ENCODE measurements at regions not wholly inside any gene's neighbourhood (a gene's known extent, or its start where the extent isn't known, plus 50 kb on each side); places are given as distances from the start of the nearest gene placed in this dataset.

DNA sequence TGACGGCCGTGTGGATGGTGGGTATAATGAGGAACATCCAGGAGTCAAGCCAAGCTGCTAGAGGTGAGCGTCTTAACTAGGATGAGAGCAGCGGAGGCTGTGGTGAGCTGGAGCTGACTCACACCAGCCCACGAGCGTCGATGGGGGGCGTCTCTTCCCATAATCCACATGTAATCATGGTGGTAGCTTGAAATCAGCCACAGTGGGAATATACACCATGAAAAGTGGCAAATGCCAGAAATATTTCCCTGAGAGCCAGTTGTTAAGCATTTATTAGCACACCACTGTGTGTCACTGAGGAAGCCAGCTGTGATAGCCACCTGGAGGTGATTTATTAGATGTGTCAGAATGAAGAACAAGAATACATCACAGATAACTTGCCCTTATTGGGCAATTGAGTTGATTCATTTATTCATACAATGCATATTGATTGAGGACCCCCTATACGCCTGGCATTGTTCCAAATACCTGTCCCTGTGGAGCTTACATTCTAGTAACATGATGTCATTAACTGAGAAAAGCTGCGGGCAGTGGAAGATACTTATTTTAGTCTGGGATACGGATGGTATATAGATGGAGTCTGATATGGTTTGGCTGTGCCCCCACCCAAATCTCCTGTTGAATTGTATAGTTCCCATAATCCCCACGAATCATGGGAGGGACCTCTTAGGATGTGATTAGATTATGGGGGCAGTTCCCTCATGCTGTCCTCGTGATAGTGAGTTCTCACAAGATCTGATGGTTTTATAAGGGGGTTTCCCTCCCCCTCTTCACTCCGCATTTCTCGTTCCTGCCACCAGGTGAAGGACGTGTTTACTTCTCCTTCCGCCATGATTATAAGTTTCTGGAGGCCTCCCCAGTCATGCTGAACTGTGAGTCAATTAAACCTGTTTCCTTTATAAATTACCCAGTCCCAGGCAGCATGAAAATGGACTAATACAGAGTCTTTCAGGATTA, 473.4 kb downstream of the METTL15 start:
- TF ChIP-seq, protein P1, sequence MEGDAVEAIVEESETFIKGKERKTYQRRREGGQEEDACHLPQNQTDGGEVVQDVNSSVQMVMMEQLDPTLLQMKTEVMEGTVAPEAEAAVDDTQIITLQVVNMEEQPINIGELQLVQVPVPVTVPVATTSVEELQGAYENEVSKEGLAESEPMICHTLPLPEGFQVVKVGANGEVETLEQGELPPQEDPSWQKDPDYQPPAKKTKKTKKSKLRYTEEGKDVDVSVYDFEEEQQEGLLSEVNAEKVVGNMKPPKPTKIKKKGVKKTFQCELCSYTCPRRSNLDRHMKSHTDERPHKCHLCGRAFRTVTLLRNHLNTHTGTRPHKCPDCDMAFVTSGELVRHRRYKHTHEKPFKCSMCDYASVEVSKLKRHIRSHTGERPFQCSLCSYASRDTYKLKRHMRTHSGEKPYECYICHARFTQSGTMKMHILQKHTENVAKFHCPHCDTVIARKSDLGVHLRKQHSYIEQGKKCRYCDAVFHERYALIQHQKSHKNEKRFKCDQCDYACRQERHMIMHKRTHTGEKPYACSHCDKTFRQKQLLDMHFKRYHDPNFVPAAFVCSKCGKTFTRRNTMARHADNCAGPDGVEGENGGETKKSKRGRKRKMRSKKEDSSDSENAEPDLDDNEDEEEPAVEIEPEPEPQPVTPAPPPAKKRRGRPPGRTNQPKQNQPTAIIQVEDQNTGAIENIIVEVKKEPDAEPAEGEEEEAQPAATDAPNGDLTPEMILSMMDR (IDR thresholded peaks at IDR 0.05; ENCODE audit: low read depth, low read length, missing control alignments): peak; percentile 9
- no peak for DNase-seq (ENCODE audit: extremely low read depth, low read depth)
- H3K4me3 ChIP-seq (replicated peaks; ENCODE audit: low read depth, low read length): no peak overlapping the region

DNA sequence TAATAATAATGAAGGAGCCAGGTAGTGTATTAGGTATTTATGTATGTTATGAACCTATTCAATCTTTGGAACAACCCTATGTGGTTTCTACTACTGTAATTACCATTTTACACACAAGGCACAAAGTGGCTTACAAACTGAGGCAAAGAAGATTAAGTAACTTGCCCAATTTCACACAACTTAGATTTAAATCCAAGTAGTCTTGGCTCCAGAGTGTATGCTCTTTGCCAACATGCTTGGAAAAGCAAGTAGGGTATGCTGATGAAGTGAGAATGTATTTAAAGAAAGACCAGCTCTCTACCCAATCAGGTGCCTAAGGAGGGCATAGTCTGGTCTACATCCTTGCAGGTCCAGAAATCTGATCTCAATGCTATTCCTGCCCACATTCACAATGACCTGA, 463.2 kb downstream of the METTL15 start:
- TF ChIP-seq, protein P1 (IDR thresholded peaks at IDR 0.05; ENCODE audit: low read depth, low read length, missing control alignments): no peak
- H3K4me3 ChIP-seq (replicated peaks; ENCODE audit: low read depth, low read length): no peak overlapping the region
- no peak for DNase-seq (ENCODE audit: extremely low read depth, low read depth)

DNA sequence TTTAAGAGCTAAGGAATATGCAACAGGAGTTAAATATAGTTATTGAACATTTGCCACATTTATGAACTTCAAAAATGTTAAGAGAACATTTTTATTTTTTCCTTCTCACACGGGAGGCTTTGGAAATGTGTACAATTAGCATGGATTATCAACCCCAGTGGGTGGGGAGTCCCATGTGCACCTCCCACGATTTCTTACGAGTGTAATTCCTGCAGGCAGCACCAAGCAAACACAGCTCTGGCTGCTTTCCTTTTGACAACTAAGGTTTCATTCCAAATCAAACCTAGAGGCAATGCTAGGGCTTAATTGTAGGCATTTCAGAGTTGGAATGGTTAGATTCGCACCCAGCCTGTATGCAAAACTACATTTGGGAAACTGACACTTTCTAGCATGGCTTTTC, 460.9 kb downstream of the METTL15 start:
- H3K4me3 ChIP-seq (replicated peaks; ENCODE audit: low read depth, low read length): no peak overlapping the region
- no peak for DNase-seq (ENCODE audit: extremely low read depth, low read depth)
- TF ChIP-seq, protein P1 (IDR thresholded peaks at IDR 0.05; ENCODE audit: low read depth, low read length, missing control alignments): no peak

DNA sequence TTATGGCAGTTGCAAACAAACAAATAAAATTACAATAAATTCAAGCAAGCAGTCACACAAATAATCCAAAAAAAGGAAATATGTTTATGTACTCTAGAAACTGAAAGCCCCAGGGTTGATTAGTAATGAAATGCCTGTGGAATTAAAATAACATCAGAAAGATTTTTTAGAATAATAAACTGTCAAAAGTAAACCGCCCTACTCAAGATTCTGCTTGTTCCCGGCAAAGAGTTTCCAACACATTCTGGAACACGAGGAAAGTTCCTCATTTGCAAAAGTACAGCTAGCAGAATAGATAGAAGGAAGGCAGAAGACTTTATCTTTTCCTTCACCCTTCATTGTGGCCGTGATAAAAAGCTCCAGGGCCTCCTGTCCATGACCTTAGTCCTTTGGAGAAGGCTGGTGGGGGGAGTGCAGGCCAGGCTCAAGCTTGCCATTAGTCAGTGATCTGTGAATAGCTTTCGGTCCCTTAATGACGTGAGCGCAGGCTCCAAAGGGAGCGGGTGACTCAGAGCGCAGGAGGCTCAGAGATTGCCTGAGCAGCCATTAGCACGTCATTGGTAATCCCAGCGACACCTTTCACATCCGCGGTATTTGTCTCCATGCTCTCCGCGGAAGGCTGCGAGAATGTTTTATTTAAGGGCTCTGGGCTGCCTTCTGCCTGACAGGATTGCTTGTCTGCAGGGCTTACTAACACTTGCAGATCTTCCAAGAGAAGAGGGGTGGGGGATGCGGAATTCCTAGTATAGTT, 458.3 kb downstream of the METTL15 start:
- TF ChIP-seq, protein P1 (IDR thresholded peaks at IDR 0.05; ENCODE audit: low read depth, low read length, missing control alignments): no peak
- peak; percentile 84 for DNase-seq (ENCODE audit: extremely low read depth, low read depth)
- no peak overlapping the region for H3K4me3 ChIP-seq (replicated peaks; ENCODE audit: low read depth, low read length)

DNA sequence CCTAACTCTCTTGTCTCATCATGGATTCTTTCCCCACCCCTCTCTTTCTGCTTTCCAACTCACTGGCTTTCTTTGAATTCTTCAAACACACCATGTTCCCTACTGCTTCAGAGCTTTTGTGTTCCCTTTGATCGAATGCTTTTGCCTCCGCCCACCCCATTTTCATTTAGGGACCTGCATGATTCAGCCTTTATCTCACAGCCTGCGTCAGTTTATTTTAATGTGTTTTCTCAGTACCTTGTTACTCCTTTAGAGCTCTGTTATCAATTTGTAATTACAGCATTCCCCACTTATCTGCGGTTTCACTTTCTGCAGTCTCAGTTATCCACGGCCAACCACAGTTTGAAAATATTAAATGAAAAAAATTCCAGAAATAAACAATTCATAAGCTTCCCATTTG, 451.3 kb downstream of the METTL15 start:
- no peak overlapping the region for H3K4me3 ChIP-seq (replicated peaks; ENCODE audit: low read depth, low read length)
- TF ChIP-seq, protein P1 (IDR thresholded peaks at IDR 0.05; ENCODE audit: low read depth, low read length, missing control alignments): no peak
- DNase-seq (ENCODE audit: extremely low read depth, low read depth): no peak

DNA sequence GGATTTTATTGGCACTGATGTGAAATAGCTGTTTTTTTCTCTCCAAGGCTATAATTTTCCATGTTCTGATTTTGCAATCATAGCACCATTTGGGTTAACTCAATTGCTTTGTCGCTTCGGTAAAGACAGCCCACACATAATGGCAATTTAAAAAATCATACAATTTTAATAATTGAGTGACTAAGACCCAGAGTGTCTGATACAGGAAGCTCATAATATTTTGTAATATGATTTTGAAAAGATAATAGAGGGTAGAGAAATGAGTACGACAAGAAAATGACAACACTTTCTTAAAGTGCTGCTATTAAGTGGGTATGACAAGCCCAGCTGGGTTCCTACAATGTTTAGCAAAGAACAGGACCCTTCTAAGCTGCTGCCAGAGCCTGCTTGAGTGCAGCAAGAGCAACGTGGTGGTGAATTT, 439.1 kb downstream of the METTL15 start:
- no peak for DNase-seq (ENCODE audit: extremely low read depth, low read depth)
- TF ChIP-seq, protein P1 (IDR thresholded peaks at IDR 0.05; ENCODE audit: low read depth, low read length, missing control alignments): no peak
- H3K4me3 ChIP-seq (replicated peaks; ENCODE audit: low read depth, low read length): no peak overlapping the region
